GM21423 (cell line): ENCODE measurements at regions not wholly inside any gene's neighbourhood (a gene's known extent, or its start where the extent isn't known, plus 50 kb on each side); places are given as distances from the start of the nearest gene placed in this dataset.

Experiments
- ATAC-seq: cut with Tn5 transposase; IDR thresholded peaks from one replicate; pipeline ENCODE4 v1.9.1; 2021; ENCODE audit warnings: mild to moderate bottlenecking, moderate library complexity; ENCODE audit not compliant: unreplicated experiment

- ATAC-seq = no peak
Measured at GRCh38 chr13:70347947-70348620, 239.8 kb upstream of the KLHL1 start.

GRCh38 chr13:70339738-70340137, 231.5 kb upstream of the KLHL1 start:
- no peak for ATAC-seq

GRCh38 chr13:70338609-70339008, 230.4 kb upstream of the KLHL1 start:
- no peak for ATAC-seq

GRCh38 chr13:70336866-70337265, 228.6 kb upstream of the KLHL1 start:
- no peak for ATAC-seq

- ATAC-seq = no peak
Measured at GRCh38 chr13:70333752-70334151, 225.5 kb upstream of the KLHL1 start.

GRCh38 chr13:70330697-70331361, 222.6 kb upstream of the KLHL1 start:
- no peak for ATAC-seq

- no peak for ATAC-seq
Measured at GRCh38 chr13:70324519-70324918, 216.3 kb upstream of the KLHL1 start.

- no peak for ATAC-seq
Measured at GRCh38 chr13:70311191-70311590, 202.9 kb upstream of the KLHL1 start.

GRCh38 chr13:70310396-70311119, 202.3 kb upstream of the KLHL1 start:
- ATAC-seq = no peak

GRCh38 chr13:70297189-70297616, 189.0 kb upstream of the KLHL1 start:
- no peak for ATAC-seq

GRCh38 chr13:70284371-70284770, 176.1 kb upstream of the KLHL1 start:
- no peak for ATAC-seq

- no peak for ATAC-seq
Measured at GRCh38 chr13:70275841-70276240, 167.6 kb upstream of the KLHL1 start.

- no peak for ATAC-seq
Measured at GRCh38 chr13:70255406-70255991, 147.2 kb upstream of the KLHL1 start.

- ATAC-seq = no peak
Measured at GRCh38 chr13:70253834-70254233, 145.6 kb upstream of the KLHL1 start.

GRCh38 chr13:70253411-70253810, 145.2 kb upstream of the KLHL1 start:
- no peak for ATAC-seq

- ATAC-seq = no peak
Measured at GRCh38 chr13:70249332-70250064, 141.2 kb upstream of the KLHL1 start.

- no peak for ATAC-seq
Measured at GRCh38 chr13:70237131-70237530, 128.9 kb upstream of the KLHL1 start.

GRCh38 chr13:70235565-70235964, 127.3 kb upstream of the KLHL1 start:
- ATAC-seq = no peak

- ATAC-seq = no peak
Measured at GRCh38 chr13:70223911-70224310, 115.7 kb upstream of the KLHL1 start.

GRCh38 chr13:70222926-70223325, 114.7 kb upstream of the KLHL1 start:
- ATAC-seq = no peak

- ATAC-seq = no peak
Measured at GRCh38 chr13:70218618-70219017, 110.4 kb upstream of the KLHL1 start.
